Ascending aorta (tissue), 2 donors: ENCODE measurements at regions not wholly inside any gene's neighbourhood (a gene's known extent, or its start where the extent isn't known, plus 50 kb on each side); places are given as distances from the start of the nearest gene placed in this dataset.

Experiments used
- DNase-seq, 2 donors: peaks; one replicate each; pipeline ENCODE4 v3.0.0-alpha.2; 2019; ENCODE audit warnings: low spot score in 2 of 2
- H3K27ac ChIP-seq, 2 donors: fragments of 200-600 bp; sonication (generic); one replicate each; pipeline ENCODE4 v1.5.1; 2016 to 2017; ENCODE audit warnings: mild to moderate bottlenecking in 1 of 2
- H3K27me3 ChIP-seq: fragments of 200-600 bp; sonication (generic); one replicate; pipeline ENCODE4 v1.5.1; 2017
- H3K36me3 ChIP-seq, 2 donors: fragments of 200-600 bp; sonication (generic); one replicate each; pipeline ENCODE4 v1.5.1; 2016
- H3K4me1 ChIP-seq, 2 donors: fragments of 200-600 bp; sonication (generic); one replicate each; pipeline ENCODE4 v1.5.1; 2016 to 2017; ENCODE audit warnings: mild to moderate bottlenecking in 1 of 2
- H3K4me3 ChIP-seq, 2 donors: fragments of 200-600 bp; sonication (generic); one replicate each; pipeline ENCODE4 v1.5.1; 2016 to 2017; ENCODE audit warnings: mild to moderate bottlenecking in 1 of 2
- H3K9me3 ChIP-seq, 2 donors: fragments of 200-600 bp; sonication (generic); one replicate each; pipeline ENCODE4 v1.5.1; 2016
- CTCF ChIP-seq, 3 experiments: fragments of 200-600 bp in 2 of 3; fragments of 450-650 bp in 1 of 3; sonication (generic) in 2 of 3; IDR thresholded peaks; one replicate each; pipeline ENCODE4 v1.5.1; 2016 to 2019; ENCODE audit warnings: antibody characterized with exemption in 3 of 3, mild to moderate bottlenecking in 1 of 3, moderate library complexity in 1 of 3
- intact Hi-C: fragments of 100-400 bp; cut with DNase I; formaldehyde crosslinking; loops from one replicate; pipeline ENCODE4 v1.15.1; 2023

GRCh38 chr13:84418041-84418440, 535.8 kb upstream of the SLITRK1 start:
- H3K27me3 ChIP-seq: no peaks in the 10 kb centered on the region
- intact Hi-C loops: no loop called here
- no peaks in the 10 kb centered on the region for H3K9me3 ChIP-seq
- no peak for DNase-seq
- no peaks in the 10 kb centered on the region for H3K36me3 ChIP-seq
- no peak overlapping the region for H3K4me3 ChIP-seq
- H3K4me1 ChIP-seq: no peaks in the 10 kb centered on the region
- no peak overlapping the region for H3K27ac ChIP-seq
- no peak for TF ChIP-seq CTCF (IDR thresholded peaks at IDR 0.05)

- no peak for TF ChIP-seq CTCF (IDR thresholded peaks at IDR 0.05)
Observed at GRCh38 chr13:84417416-84417815, 535.1 kb upstream of the SLITRK1 start.

DNA sequence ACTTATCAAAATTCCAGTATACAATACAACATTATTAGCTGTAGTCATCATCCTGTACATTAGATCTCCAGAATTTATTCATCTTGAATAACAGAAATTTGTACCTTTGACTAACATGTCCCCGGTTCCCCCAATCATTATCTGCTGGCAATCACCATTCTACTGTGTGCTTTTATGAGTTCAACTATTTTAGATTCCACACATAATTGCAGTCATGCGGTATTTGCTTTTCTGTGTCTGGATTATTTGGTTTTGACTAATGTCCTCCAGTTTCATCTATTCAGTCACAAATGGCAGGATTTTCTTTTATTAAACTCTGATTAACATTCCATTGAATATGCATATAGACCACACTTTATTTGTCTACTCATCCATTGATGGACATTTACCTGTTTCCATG, 530.7 kb upstream of the SLITRK1 start:
- intact Hi-C loops: no loop called here
- no peak for DNase-seq
- Histone ChIP-seq H3K36me3 (no peaks in the 10 kb centered on the region), H3K4me1 (no peaks in the 10 kb centered on the region), H3K9me3 (no peaks in the 10 kb centered on the region), H3K27me3 (no peaks in the 10 kb centered on the region), H3K27ac (no peak overlapping the region), H3K4me3 (no peak overlapping the region)
- TF ChIP-seq CTCF (IDR thresholded peaks at IDR 0.05): no peak

More at GRCh38 chr13:84417416-84417815, 535.1 kb upstream of the SLITRK1 start:
- H3K4me1 ChIP-seq: no peaks in the 10 kb centered on the region
- intact Hi-C loops: no loop called here
- no peaks in the 10 kb centered on the region for H3K27me3 ChIP-seq
- no peak overlapping the region for H3K27ac ChIP-seq
- H3K4me3 ChIP-seq: no peak overlapping the region
- DNase-seq: no peak
- H3K9me3 ChIP-seq: no peaks in the 10 kb centered on the region
- H3K36me3 ChIP-seq: no peaks in the 10 kb centered on the region

- no peaks in the 10 kb centered on the region for H3K27me3 ChIP-seq
- no peaks in the 10 kb centered on the region for H3K36me3 ChIP-seq
- H3K4me1 ChIP-seq: no peaks in the 10 kb centered on the region
- TF ChIP-seq CTCF (IDR thresholded peaks at IDR 0.05): no peak
- intact Hi-C loops: no loop called here
- no peak overlapping the region for H3K27ac ChIP-seq
- H3K4me3 ChIP-seq: no peak overlapping the region
- no peaks in the 10 kb centered on the region for H3K9me3 ChIP-seq
- no peak for DNase-seq
Observed at GRCh38 chr13:84405286-84405685, 523.0 kb upstream of the SLITRK1 start.

DNA sequence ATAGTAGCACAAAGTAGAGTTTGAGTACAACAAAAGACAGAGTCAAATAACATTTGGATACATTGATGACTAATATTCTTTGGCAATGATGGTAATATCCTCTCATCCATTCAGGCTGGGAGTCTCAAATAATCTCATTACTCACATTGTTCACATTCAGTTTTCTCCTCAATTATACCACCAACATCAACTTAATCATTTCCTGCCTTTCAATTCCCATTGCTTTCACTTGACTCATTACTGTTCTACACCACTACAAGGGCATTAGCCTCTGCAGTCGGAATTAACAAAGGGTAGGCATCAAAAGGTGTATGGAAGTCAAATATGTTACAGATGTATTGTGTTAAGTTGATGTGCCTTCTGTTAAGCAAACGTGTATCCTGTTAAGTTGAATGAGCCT, 518.4 kb upstream of the SLITRK1 start:
- H3K4me3 ChIP-seq: no peak overlapping the region
- intact Hi-C loops: no loop called here

More for the DNA sequence above, 518.4 kb upstream of the SLITRK1 start:
- Histone ChIP-seq H3K27ac (no peak overlapping the region), H3K9me3 (no peaks in the 10 kb centered on the region), H3K27me3 (no peaks in the 10 kb centered on the region), H3K4me1 (no peaks in the 10 kb centered on the region), H3K36me3 (no peaks in the 10 kb centered on the region)
- DNase-seq: no peak
- TF ChIP-seq CTCF (IDR thresholded peaks at IDR 0.05): no peak
